H9 (cell line): ENCODE measurements at regions not wholly inside any gene's neighbourhood (a gene's known extent, or its start where the extent isn't known, plus 50 kb on each side); places are given as distances from the start of the nearest gene placed in this dataset.

Experiments used
- DNase-seq: peaks from one replicate; pipeline ENCODE4 v3.0.0-alpha.2; 2017
- H2AFZ ChIP-seq: one replicate; pipeline ENCODE4 v1.6.1; 2013; ENCODE audit warnings: mild to moderate bottlenecking, low read length, control low read depth, moderate library complexity
- H2AK5ac ChIP-seq: 2 replicates; pipeline ENCODE4 v1.6.1; 2013; ENCODE audit warnings: low read length, control low read depth, mixed read lengths; ENCODE audit not compliant: insufficient read length
- H2BK120ac ChIP-seq: one replicate; pipeline ENCODE4 v1.6.1; 2013; ENCODE audit warnings: low read depth, mild to moderate bottlenecking, low read length, control low read depth, inconsistent platforms; ENCODE audit not compliant: poor library complexity, severe bottlenecking
- H2BK12ac ChIP-seq: 2 replicates; pipeline ENCODE4 v1.6.1; 2013; ENCODE audit warnings: low read length, control low read depth, mixed read lengths, low read depth; ENCODE audit not compliant: insufficient read length
- H2BK15ac ChIP-seq: 2 replicates; pipeline ENCODE4 v1.6.1; 2013; ENCODE audit warnings: low read depth, low read length, control low read depth
- H2BK20ac ChIP-seq: one replicate; pipeline ENCODE4 v1.6.1; 2013; ENCODE audit warnings: low read depth, mild to moderate bottlenecking, low read length, control low read depth, inconsistent platforms; ENCODE audit not compliant: poor library complexity, severe bottlenecking
- H2BK5ac ChIP-seq: 2 replicates; pipeline ENCODE4 v1.6.1; 2013; ENCODE audit warnings: low read length, control low read depth, mixed read lengths; ENCODE audit not compliant: insufficient read length
- H3K14ac ChIP-seq: 2 replicates; pipeline ENCODE4 v1.6.1; 2013; ENCODE audit warnings: low read length, control low read depth; ENCODE audit not compliant: insufficient read depth
- H3K18ac ChIP-seq: 2 replicates; pipeline ENCODE4 v1.6.1; 2013; ENCODE audit warnings: low read depth, mild to moderate bottlenecking, mixed read lengths, low read length, control low read depth; ENCODE audit not compliant: insufficient read length
- H3K23ac ChIP-seq: 2 replicates; pipeline ENCODE4 v1.6.1; 2013; ENCODE audit warnings: low read length, control low read depth, mixed read lengths, low read depth; ENCODE audit not compliant: insufficient read length
- H3K23me2 ChIP-seq: 2 replicates; pipeline ENCODE4 v1.6.1; 2013; ENCODE audit warnings: low read depth, mild to moderate bottlenecking, mixed read lengths, low read length, control low read depth; ENCODE audit not compliant: insufficient read length, poor library complexity, severe bottlenecking
- H3K27ac ChIP-seq: 2 replicates; pipeline ENCODE4 v1.5.1; 2013; ENCODE audit warnings: low read length, control low read depth, mixed read lengths, low read depth; ENCODE audit not compliant: insufficient read length
- H3K27me3 ChIP-seq: 2 replicates; pipeline ENCODE4 v1.6.1; 2013; ENCODE audit warnings: low read length, control low read depth, inconsistent platforms; ENCODE audit not compliant: insufficient read depth
- H3K4ac ChIP-seq: 2 replicates; pipeline ENCODE4 v1.6.1; 2013; ENCODE audit warnings: low read depth, mild to moderate bottlenecking, control low read depth, inconsistent platforms, low read length, moderate library complexity
- H3K4me1 ChIP-seq: 2 replicates; pipeline ENCODE4 v1.6.1; 2013; ENCODE audit warnings: low read length, control low read depth, inconsistent platforms; ENCODE audit not compliant: insufficient read depth
- H3K4me2 ChIP-seq: 2 replicates; pipeline ENCODE4 v1.6.1; 2013; ENCODE audit warnings: low read length, control low read depth, mixed read lengths; ENCODE audit not compliant: insufficient read length, insufficient read depth
- H3K56ac ChIP-seq: 2 replicates; pipeline ENCODE4 v1.6.1; 2013; ENCODE audit warnings: low read depth, mild to moderate bottlenecking, mixed read lengths, low read length, control low read depth; ENCODE audit not compliant: insufficient read length
- H3K79me1 ChIP-seq: 2 replicates; pipeline ENCODE4 v1.6.1; 2013; ENCODE audit warnings: low read depth, mild to moderate bottlenecking, moderate library complexity, low read length, control low read depth, inconsistent platforms; ENCODE audit not compliant: insufficient read depth, poor library complexity, severe bottlenecking
- H3K79me2 ChIP-seq: 2 replicates; pipeline ENCODE4 v1.6.1; 2013; ENCODE audit warnings: low read length, control low read depth, inconsistent platforms; ENCODE audit not compliant: insufficient read depth
- H3K9ac ChIP-seq: 2 replicates; pipeline ENCODE4 v1.6.1; 2013; ENCODE audit warnings: low read length, control low read depth, mixed read lengths; ENCODE audit not compliant: insufficient read length; ENCODE audit errors: extremely low read depth
- H3K9me3 ChIP-seq: one replicate; pipeline ENCODE4 v1.6.1; 2013; ENCODE audit warnings: low read depth, low read length, inconsistent platforms; ENCODE audit not compliant: control insufficient read depth
- H3T11ph ChIP-seq: one replicate; pipeline ENCODE4 v1.6.1; 2013; ENCODE audit warnings: mild to moderate bottlenecking, low read length, control low read depth, inconsistent platforms
- H4K20me1 ChIP-seq: one replicate; pipeline ENCODE4 v1.6.1; 2013; ENCODE audit not compliant: control insufficient read depth, insufficient read length, insufficient read depth
- H4K5ac ChIP-seq: 2 replicates; pipeline ENCODE4 v1.6.1; 2013; ENCODE audit warnings: low read depth, mild to moderate bottlenecking, mixed read lengths, low read length, control low read depth; ENCODE audit not compliant: insufficient read length
- H4K8ac ChIP-seq: replicated peaks from 2 replicates; pipeline ENCODE4 v1.6.1; 2013; ENCODE audit warnings: low read length, control low read depth, mixed read lengths, low read depth; ENCODE audit not compliant: insufficient read length
- H4K91ac ChIP-seq: 2 replicates; pipeline ENCODE4 v1.6.1; 2013; ENCODE audit warnings: low read depth, mild to moderate bottlenecking, moderate library complexity, mixed read lengths, low read length, control low read depth; ENCODE audit not compliant: insufficient read length
- H3K27ac Mint-ChIP-seq, 3 experiments: 2 replicates in 2 of 3; 3 replicates in 1 of 3; pipeline ENCODE4 v1.8.0; 2020 to 2021; ENCODE audit warnings: mixed read lengths in 3 of 3, mild to moderate bottlenecking in 1 of 3, moderate library complexity in 1 of 3
- H3K27me3 Mint-ChIP-seq: 2 replicates; pipeline ENCODE4 v1.8.0; 2021; ENCODE audit warnings: low read depth, mild to moderate bottlenecking, moderate library complexity, mixed read lengths
- H3K36me3 Mint-ChIP-seq, 3 experiments: 2 replicates in 2 of 3; 3 replicates in 1 of 3; pipeline ENCODE4 v1.8.0; 2020 to 2021; ENCODE audit warnings: low read depth in 3 of 3, mixed read lengths in 3 of 3; ENCODE audit not compliant: insufficient read depth in 1 of 3
- H3K4me1 Mint-ChIP-seq, 2 experiments: 2 replicates each; pipeline ENCODE4 v1.8.0; 2020; ENCODE audit warnings: mixed read lengths in 2 of 2
- H3K4me3 Mint-ChIP-seq, 2 experiments: 2 replicates in 1 of 2; 3 replicates in 1 of 2; pipeline ENCODE4 v1.8.0; 2020 to 2021; ENCODE audit warnings: mild to moderate bottlenecking in 2 of 2, mixed read lengths in 2 of 2, moderate library complexity in 1 of 2
- H3K9me3 Mint-ChIP-seq, 2 experiments: 2 replicates in 1 of 2; 3 replicates in 1 of 2; pipeline ENCODE4 v1.8.0; 2020; ENCODE audit warnings: mild to moderate bottlenecking in 2 of 2, mixed read lengths in 2 of 2, moderate library complexity in 1 of 2
- CTCF ChIP-seq: fragments of 200-600 bp; sonication (generic); conservative IDR thresholded peaks from 3 replicates; pipeline ENCODE4 v1.8.0; 2021; ENCODE audit warnings: antibody characterized with exemption, mild to moderate bottlenecking
- WGBS: extraction: QIAGEN DNeasy Blood & Tissue Kit; methylation state at CpG from one replicate; pipeline ENCODE4 v1.1.7; 2013; ENCODE audit warnings: missing lambda C conversion rate, low lambda C conversion rate, mixed read lengths; ENCODE audit not compliant: insufficient read length; ENCODE audit errors: extremely low coverage; 5-methylcytosine and 5-hydroxymethylcytosine counted together

- Histone ChIP-seq H3K27ac (no peak overlapping the region), H2BK15ac (no peak overlapping the region), H3K23me2 (no peaks in the 10 kb centered on the region), H2BK5ac (no peak overlapping the region), H3K4me2 (no peak overlapping the region), H4K91ac (no peak overlapping the region), H4K5ac (no peak overlapping the region), H2AK5ac (no peak overlapping the region), H3K4me1 (no peaks in the 10 kb centered on the region), H3K23ac (no peak overlapping the region), H2BK12ac (no peak overlapping the region), H3K56ac (no peak overlapping the region), H3K14ac (no peak overlapping the region), H4K8ac (no peak overlapping the region), H3K27me3 (no peaks in the 10 kb centered on the region), H3K79me1 (no peaks in the 10 kb centered on the region), H3K9ac (no peak overlapping the region), H3K79me2 (no peaks in the 10 kb centered on the region), H2BK20ac (no peak overlapping the region), H2AFZ (no peak overlapping the region), H3T11ph (no peak overlapping the region), H3K18ac (no peak overlapping the region), H2BK120ac (no peak overlapping the region), H3K4ac (no peak overlapping the region), H3K9me3 (no peaks in the 10 kb centered on the region), H4K20me1 (no peaks in the 10 kb centered on the region)
- Mint-ChIP-seq H3K4me3 (no peak overlapping the region), H3K27me3 (no peaks in the 10 kb centered on the region), H3K9me3 (no peaks in the 10 kb centered on the region; a peak in 2 of 5 replicates), H3K36me3 (no peaks in the 10 kb centered on the region), H3K27ac (no peak overlapping the region), H3K4me1 (no peaks in the 10 kb centered on the region)
- TF ChIP-seq CTCF = no peak
- DNase-seq = no peak
- no CpG with 5 or more reads among the region's 2 CpGs for WGBS
Observed at GRCh38 chr14:85063747-85064146, 466.2 kb upstream of the FLRT2 start.
